GM08714 (cell line): ENCODE measurements at regions not wholly inside any gene's neighbourhood (a gene's known extent, or its start where the extent isn't known, plus 50 kb on each side); places are given as distances from the start of the nearest gene placed in this dataset.

Source experiments
- H3K4me3 ChIP-seq: fragments of 200-500 bp; sonication (Bioruptor generic); 2 replicates; pipeline ENCODE4 v1.5.1; 2014; ENCODE audit warnings: mild to moderate bottlenecking, low read length, inconsistent platforms
- ZNF274 ChIP-seq: IDR thresholded peaks from 2 replicates; pipeline ENCODE4 v1.6.1; 2012; ENCODE audit warnings: mild to moderate bottlenecking, low read depth, low read length

DNA sequence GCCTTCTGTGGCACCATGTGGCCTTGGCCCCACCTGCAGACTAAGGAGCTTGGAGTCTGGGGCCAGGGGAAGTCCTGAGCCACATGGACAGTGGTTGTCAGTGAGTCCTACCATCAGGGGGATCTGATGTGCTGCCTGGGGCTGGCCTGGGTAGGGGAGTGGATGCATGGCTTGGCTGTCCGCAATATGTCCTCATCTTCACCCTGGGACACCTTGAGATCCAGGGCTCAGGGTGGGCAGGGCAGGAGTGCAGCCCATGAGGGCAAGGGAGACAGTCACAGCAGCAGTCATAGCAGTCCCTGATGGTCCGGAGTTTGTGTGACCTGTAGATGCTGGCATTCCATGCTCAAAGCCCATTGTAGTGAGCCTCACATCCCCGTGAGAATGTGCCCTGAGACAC lies 256.8 kb upstream of the B3GAT1 start:
- no peak for TF ChIP-seq ZNF274
- H3K4me3 ChIP-seq = no peak overlapping the region

DNA sequence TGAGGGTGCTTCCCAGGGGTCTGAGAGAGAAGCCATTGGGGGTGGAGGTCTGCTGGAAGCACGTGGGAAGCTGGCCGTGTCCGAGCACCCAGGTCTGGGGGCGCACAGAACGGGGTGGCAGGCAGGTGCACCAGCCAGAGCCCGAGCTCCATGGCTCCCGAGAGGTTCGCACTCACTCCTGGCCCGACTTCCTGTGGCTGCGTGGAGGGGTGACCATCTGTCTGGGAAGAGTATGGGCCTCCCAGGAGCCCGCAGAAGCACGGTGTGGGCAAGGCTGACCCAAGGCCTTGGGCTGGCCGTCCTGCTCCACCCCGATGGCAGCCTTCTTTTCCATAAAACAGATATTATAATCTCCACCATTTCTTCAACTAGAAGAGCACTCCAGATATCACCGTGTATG lies 256.0 kb upstream of the B3GAT1 start:
- TF ChIP-seq ZNF274 = no peak
- no peak overlapping the region for H3K4me3 ChIP-seq

DNA sequence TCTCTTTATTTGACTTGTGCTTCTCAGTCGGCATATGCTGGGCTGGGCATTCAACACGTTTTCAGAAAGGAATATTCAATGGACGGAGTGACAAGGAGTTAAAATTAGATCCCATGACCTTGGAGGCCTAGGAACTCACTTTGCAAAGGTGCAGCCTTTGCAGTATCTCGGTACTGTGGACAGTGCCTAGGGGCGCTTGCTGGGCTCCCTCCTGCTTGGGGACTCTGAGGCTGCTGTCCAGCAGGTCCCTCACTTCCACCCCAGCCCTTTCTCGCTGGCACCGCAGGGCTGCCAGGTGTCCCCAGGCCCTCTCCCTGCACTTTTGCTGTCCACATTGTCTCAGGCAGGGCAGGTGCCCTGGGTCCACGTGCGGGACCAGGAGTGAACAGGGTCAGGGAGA lies 255.5 kb upstream of the B3GAT1 start:
- TF ChIP-seq ZNF274 = no peak
- H3K4me3 ChIP-seq = no peak overlapping the region

DNA sequence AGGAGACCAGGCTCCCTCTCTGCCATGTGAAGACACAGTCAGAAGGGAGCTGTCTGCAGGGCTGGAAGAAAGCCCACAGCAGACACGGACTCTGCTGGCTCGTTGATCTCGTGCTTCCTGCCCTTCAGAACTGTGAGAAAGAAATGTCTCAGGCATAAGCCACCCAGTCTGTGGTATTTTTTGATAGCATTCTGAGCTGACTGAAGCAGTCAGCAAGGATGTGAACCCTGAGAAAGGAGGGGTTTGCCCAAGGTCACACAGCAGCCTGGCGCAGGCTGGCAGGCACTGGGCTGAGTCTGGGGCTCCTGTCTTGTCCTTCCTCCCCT lies 255.1 kb upstream of the B3GAT1 start:
- no peak for TF ChIP-seq ZNF274
- H3K4me3 ChIP-seq = no peak overlapping the region

DNA sequence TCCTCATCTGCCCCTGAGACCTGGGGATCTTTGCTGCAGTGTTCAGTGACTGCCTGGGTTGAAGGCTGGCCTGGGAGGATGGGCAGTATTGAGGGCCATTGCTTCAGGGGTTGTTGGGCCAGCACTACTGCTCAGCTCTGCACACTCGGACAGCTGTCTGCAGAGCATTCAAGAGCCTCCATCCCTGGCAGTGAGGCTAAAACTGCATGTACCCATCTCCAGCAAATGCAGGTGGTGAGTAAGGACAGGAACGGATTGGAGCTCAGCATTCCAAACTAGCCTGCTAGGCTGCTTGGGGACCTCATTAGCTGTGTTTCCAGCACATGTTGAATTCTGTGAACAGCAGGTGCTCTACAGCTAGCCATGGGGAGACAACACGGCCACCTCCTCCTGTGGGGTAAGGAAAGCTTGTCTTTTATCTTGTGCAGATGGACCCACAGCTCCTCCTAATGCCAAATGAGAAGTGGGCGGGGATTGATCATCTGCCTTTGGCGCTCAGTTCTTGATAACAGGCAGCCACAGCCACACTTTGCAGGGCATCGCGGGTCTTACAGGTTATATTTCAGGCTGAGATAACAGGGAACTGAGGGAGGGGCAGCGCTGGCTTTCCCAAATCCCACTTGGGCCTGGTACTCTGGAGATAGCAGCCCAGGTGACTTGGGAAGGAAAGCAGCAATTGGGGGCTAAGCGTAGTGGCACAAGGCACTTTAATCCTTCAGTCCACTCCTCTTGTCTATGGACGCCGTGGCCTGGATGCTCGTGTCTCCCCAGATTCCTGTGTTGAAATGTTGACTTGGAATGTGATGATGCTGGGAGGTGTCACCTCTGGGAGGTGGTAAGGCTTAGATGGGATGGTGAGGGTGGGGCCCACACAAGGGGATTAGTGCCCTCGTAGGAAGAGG lies 254.5 kb upstream of the B3GAT1 start:
- no peak for TF ChIP-seq ZNF274
- no peak overlapping the region for H3K4me3 ChIP-seq

DNA sequence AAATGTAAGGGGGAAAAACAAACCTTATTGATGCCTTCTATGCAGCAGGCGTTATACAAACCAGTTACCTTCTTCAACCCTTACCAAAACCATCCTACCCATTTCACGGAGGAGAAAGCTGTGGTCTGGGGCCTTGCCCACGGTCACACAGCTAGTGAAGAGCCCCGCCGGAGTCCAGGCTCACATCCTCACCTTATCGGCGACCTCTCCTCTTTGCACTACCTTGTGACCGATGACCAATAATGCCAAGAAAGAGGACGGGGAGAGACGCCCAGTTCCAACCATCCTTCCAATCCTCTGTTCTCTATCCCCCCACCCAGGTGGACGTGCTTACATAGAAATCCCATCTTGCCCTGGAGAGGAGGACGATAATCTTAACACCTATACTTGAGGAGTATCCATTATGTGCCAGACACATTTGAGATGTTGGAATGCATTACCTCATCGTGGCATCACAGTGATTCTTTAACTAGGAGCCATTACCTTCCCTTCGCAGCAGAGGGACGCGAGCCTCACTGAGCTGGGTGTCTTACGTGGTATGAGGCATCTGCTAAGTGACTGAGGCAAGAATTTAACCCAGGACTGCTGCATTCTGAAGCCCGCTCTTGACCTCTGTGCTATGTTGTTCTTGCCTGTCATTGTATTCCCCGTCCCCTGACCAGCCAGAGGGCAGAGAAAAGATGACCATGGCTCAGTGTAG lies 253.7 kb upstream of the B3GAT1 start:
- no peak overlapping the region for H3K4me3 ChIP-seq
- no peak for TF ChIP-seq ZNF274

DNA sequence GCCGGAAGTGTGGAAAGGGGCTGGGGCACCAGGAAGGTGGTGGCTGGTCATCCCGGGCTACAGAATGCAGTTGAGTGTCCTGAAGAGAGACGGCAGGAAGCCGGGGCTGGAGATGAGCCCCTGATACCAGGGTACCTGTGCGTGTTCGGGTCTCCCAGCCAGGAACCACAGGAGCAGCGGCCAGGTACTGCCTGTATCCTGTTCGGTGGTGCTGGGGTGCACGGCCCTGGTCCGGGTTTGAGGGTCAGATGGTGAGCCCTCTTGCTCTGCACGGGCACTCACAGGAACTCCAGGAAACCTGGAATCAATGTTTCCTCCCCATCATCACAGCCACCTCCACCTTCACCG lies 253.1 kb upstream of the B3GAT1 start:
- no peak overlapping the region for H3K4me3 ChIP-seq
- TF ChIP-seq ZNF274 = no peak

DNA sequence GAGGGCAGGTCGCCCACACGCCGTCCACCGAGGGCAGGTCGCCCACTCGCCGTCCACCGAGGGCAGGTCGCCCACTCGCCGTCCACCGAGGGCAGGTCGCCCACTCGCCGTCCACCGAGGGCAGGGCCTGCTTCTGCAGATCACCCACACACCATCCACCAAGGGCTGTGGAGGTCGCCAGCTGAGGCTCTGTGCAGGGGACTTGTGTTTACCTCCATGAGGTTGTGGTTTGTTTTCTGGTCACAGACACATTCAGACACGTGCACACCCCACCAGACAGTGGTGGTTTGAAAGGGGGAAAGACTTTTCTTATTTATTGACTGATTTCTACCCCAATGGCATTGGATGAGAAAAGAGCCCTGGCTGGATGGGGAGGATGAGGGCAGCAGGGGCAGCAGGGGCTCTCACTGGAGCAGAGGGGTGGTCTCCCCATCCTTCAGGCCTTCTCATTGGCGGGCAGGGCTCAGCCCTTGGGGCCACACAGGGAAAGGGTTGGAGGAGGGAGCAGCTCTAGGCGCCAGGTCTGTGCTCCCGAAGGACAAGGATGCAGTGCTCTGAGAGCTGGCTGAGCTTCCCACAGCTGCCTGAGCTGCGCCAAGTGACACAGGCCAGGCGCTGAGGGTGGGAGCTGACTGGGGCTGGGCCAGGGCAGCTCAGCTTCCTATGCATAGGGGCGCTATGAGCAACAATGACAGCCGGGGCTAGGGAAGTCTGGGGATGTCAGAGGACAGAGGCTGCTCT lies 252.6 kb upstream of the B3GAT1 start:
- no peak for TF ChIP-seq ZNF274

DNA sequence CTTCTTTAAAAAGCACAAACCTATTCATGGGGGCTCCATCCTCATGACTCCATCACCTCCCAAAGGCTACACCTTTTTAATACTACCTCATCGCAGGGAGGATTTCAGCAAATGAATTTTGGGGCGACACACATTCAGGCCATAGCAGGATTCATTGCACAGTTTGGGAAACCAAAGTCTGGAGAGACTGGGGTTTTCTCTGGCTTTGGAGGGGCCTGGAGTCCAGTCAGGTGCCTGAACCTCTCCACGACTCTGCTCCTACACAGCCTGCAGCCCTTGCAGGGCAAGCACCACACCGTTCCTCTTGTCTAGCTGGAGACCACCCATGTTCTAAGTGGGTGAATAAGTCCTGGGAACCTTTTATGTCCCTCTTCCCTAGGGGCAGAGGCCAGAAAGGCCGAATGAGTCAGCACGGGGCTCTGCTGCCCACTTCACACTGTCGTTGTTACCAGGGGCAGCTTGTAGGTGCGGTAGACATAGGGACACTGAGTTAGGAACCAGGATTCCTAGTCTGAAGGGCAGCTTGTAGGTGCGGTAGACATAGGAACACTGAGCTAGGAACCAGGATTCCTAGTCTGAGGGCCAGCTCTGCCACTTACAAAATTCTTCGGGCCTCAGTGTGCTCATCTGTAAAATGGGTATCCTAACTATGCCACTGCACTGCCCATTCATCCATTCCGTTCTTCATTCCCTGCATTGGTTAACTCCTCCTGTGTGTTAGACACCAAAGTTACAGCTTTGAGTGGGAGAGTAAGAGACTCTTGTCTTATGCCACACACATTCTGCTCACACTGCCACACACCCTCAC lies 251.7 kb upstream of the B3GAT1 start:
- no peak for TF ChIP-seq ZNF274
- no peak overlapping the region for H3K4me3 ChIP-seq

More for the DNA sequence above, 252.6 kb upstream of the B3GAT1 start:
- H3K4me3 ChIP-seq = no peak overlapping the region

DNA sequence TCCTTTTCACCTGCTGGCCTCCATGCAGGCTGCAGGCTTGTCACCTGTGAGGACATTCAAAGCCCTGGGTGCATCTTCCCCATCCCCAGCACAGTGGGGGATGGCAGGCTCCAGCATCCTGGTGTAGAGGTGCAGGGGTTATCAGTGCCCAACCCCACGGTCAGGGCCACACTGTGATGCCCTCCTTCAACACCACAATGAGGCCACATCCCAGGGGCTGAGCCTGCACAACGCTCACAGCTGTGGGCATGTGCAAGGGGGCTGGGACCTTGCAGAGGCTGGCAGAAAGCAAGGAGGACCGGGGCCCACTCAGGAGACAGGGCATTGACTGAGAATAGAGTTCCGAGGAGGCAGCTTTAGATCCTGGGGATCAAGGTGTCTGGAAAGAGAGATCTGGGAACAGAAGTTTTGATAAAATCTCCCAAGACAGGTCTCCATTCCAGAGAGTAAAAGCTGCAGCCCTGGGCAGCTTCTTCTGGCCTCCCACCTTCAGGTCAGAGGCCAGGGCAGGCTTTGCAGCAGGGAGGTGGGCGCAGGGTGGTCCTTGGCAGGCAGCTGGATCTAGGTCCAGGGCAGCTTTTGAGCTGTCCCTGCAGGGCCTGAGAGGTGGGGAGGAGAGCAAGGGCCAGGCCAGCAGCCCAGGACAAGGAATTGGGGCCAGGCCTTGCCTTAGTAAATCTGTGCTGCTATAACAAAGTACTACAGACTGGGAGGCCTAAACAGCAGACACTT lies 250.8 kb upstream of the B3GAT1 start:
- H3K4me3 ChIP-seq = no peak overlapping the region
- no peak for TF ChIP-seq ZNF274

DNA sequence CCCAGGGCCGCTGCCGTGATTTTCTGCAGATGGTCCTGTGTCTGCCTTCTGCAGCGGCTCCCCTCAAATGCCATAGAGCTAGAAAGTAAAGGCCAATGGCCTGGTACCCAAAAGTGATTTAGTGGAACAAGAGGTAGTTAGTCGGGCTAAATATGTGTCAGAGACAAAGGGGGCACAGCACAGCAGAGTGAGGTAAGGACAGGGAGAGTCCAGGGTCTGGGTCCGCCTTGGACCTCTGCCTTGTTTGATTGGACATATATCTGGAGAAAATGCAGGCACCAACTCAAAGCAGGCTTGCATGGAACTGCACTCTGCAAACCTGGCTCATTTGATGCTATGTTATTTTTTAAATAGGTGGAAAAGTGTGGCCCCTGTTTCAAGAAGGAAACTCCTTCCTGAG lies 249.6 kb upstream of the B3GAT1 start:
- no peak overlapping the region for H3K4me3 ChIP-seq
- TF ChIP-seq ZNF274 = no peak

DNA sequence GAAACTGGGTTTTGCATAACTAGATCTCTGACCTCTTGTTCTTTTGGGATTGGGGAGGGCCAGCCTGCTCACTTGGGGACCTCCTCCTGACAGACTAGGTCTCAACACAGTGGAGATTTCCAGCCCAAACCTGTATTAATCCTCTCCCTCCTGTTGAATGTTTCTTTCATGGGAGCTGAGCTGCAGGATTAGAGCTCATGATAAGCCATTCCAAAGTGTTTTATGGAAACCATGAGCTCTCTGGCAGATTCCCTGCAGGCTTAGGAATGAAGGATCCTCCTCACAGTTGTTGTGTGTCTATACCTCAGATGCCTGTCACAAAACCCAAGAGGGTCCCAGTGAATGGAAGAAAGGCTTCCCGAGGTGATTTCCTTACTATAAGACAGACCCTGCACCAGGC lies 248.4 kb upstream of the B3GAT1 start:
- no peak for TF ChIP-seq ZNF274

DNA sequence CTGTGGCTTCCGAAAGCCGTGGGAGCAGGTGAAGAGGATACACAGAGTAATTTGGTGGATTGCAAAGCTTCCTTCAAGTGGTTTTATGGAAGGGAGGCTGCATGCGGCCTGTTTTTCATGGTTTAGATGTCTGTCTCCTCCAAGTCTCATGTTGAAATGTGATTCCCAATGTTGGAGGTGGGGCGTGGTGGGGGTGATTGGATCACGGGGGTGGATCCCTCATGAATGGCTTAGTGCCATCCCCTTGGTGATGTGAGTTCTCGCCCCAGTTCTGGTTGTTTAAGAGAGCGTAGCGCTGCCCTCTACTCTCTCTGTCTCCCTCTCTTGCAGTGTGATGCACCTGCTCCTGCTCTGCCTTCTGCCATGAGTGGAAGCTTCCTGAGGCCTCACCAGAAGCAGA lies 247.8 kb upstream of the B3GAT1 start:
- TF ChIP-seq ZNF274 = 0 out of 2 replicates have a peak, but pooled peaks have one; percentile 31
- H3K4me3 ChIP-seq = no peak overlapping the region

More for the DNA sequence above, 248.4 kb upstream of the B3GAT1 start:
- no peak overlapping the region for H3K4me3 ChIP-seq
